OCI-LY1 (cell line): ENCODE measurements at regions not wholly inside any gene's neighbourhood (a gene's known extent, or its start where the extent isn't known, plus 50 kb on each side); places are given as distances from the start of the nearest gene placed in this dataset.

Experiments
- EZH2 ChIP-seq: fragments of 200-600 bp; sonication (generic), shearing (Covaris generic); IDR thresholded peaks from 2 replicates; pipeline ENCODE4 v1.8.0; 2017; ENCODE audit warnings: borderline replicate concordance, mixed run types, mild to moderate bottlenecking, antibody characterized with exemption, low read length, moderate library complexity, mixed read lengths
- TF ChIP-seq, protein P1 (sequence below): fragments of 200-600 bp; sonication (generic), shearing (Covaris generic); IDR thresholded peaks from 2 replicates; pipeline ENCODE4 v1.5.1; 2017; ENCODE audit warnings: mild to moderate bottlenecking, antibody characterized with exemption, low read length, moderate library complexity, mixed read lengths

DNA sequence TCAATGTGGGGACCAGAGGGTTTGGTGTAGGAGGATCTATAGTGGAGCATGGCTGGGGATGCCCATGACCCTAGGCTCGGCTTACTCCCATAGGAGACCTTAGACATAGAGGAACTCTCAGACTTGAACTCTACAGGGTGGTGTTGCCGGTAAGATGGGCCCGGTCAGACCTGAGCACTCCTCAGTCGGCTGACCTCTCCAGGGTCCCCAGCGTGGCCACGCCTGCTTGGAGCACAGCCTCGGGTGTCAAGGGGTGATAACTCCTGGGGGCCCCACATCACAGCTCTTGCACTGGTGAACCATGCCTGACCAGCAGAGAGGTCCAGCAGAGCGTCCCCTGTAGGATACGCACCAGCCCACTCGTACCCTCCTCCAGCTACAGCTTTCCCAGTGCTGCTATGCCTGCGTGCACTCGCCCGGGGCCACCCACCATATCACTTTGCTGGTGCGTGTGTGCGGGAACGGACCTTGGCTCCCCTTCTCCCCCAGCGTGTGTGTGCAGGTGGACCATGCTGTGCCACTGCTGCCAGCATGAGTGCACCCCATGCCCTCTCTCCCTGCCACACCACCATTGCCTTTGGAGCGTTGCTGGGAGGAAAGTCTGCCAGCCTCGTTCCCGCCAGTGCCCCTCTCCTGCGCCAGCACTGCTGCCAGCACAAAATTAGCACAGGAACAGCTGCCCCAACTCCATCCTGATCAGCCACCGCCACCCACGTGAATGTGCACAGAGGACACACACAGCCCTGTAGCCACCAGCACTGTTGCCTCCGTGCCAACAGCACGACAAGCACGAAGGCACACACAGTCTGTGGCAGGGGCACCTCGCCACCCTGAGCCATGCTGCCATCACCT lies 806.6 kb downstream of the GLUD2 start:
- TF ChIP-seq, protein P1, sequence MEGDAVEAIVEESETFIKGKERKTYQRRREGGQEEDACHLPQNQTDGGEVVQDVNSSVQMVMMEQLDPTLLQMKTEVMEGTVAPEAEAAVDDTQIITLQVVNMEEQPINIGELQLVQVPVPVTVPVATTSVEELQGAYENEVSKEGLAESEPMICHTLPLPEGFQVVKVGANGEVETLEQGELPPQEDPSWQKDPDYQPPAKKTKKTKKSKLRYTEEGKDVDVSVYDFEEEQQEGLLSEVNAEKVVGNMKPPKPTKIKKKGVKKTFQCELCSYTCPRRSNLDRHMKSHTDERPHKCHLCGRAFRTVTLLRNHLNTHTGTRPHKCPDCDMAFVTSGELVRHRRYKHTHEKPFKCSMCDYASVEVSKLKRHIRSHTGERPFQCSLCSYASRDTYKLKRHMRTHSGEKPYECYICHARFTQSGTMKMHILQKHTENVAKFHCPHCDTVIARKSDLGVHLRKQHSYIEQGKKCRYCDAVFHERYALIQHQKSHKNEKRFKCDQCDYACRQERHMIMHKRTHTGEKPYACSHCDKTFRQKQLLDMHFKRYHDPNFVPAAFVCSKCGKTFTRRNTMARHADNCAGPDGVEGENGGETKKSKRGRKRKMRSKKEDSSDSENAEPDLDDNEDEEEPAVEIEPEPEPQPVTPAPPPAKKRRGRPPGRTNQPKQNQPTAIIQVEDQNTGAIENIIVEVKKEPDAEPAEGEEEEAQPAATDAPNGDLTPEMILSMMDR, result no peak
- TF ChIP-seq EZH2, result no peak
